ENCODE measurements at regions not wholly inside any gene's neighbourhood (a gene's known extent, or its start where the extent isn't known, plus 50 kb on each side); places are given as distances from the start of the nearest gene placed in this dataset.

DNA sequence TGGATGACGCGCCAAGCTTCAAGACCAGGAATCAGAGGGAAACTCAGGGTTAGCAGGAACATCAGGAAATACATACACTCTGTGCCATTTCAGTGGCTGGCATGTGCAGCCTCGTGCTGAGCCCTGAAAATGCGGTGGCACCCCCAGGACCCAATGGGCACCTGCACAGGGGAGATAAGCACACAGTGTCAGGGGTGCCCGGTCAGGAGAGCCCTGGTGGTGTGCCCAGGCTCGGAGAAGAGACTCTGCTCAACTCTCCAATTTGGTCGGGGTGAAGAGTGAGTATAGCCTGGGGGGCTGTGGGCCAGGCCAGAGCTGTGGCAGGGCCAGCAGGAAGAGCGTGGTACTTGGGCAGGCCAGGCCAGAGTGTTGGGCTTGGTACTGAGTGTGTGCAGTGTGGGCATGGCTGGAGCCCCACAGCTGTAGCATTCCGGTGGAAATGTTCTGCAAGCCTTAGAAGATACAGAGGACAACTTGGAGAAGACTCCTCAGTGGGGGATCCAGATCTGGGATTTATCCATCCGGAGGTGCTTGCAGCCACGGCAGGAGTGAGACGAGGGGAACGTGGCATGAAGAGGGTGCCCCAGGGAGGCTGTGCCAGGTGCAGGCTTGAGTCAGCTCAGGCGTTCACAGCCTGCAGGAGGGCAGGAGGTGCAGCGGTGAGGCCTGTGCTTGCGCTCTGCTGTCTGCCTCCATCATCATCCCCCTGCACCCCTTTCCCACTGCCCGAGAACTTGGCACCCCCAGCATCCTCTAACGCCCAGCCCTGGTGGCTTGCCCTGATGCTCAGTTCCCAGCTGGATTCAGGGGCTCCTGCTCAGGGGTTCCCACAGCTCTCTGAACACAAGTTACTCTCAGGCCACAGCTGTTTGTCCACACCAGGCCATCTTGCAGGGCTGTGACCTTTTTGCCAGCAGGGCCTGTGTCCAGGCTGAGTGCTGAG, 451.7 kb upstream of the HS6ST1 start:
- DNase-seq = no peak

DNA sequence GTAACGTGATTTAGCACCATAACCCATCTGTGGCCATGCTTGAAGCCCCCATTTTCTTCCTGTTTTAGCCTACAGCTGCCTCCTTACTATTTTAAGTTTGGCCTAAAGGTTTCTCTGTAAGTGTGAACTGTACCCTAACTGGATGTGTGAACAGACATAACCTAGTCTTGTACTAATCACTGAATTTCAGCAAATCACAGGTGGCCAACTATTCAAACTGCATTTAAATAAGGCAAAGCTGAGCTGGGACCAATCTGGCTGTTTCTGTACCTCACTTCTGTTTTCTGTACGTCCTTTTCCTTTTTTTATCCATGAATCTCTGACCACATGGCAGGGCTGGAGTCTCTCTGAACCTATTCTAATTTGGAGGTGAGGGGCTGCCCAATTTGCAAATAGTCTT, 452.7 kb upstream of the HS6ST1 start:
- no peak for DNase-seq

DNA sequence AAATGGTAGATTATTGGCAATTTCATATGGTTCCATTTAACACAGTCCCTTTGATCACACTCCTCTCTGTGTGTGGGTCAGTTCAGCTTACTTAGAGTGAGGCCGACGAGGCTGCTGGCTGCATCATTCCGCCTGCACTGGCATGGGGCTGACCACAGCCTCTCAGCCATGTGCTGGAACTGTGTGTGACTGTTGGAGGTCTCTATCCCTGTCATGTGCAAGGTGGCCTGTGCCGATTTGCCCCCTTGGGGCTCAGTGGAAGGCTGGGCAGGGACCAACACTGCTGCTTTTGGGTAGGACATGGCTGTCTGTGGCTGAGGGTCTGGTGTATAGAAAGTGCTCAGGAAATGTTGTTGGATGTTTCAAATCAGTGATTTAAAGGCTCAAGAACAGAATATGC, 454.0 kb upstream of the HS6ST1 start:
- no peak for DNase-seq

DNA sequence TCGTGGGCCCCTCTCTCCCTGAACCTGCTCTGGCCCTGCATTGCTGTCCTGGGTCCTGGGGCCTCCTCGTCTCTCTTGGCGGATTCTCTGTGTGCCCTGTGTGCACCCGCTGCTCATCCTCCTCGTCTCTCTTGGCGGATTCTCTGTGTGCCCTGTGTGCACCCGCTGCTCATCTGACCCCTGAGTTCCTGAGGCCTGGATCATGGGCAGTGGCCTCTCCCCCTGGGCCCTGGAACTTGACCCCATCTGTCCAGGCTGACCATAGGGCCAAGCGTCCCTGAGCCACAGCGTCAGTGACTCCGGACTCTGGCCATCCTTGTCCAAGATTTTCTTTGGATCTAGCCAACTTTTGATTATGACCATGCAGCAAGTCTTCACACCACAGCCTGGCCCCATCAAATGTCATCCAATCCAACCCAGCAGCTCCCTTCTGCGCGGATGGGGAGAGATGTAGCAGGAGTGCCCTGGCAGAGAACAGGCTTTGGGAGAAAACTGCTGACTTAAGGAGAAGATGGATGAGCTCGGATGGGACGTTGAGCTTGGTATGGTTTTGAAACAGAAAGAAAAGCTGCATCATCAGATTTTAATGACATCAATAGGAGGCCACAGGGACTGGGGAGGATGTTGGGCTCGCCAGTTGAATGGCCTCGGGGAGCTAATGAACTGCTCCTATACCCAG, 455.1 kb upstream of the HS6ST1 start:
- DNase-seq = no peak

DNA sequence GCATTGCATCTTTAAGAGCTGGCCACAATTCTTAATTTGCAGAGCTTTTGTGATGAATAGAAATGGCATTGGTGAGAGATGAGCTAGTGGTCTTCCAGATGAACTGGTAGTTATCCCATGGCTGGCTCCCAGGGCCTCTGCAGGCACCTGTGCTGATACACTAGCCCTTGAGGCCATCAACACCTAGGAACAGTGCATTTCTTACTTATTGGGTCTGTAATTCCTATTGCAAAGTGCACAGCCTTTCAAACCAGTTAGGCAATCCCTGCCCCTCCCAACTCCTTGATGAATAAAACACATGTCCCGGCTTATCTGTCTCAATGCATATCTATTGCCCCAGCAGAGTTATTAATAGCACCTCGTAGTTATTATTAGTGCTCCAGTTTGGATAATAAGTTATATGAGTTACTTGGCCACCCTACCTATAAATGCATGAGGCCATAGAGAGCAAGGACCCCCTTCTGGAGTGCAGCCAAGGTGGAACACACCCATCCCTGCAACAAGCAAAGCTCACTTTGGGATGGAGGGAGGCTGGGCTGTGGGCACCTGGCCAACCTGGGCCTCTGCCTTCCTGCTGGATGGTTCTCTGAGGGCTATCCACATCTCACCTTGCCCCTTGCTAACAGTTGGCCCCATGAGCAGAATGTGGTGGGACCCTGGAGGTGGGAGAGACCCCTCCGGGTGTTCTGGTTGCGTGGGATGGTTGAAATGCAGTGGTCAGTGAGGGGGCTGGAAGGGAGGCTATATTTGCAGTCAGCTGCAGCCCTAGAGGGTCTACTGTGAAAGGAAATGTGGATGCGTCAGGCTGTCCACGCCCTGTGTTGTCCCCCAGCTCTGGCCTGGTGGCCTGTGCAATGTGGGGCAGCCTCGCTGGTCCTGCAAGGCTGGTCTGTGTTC, 455.9 kb upstream of the HS6ST1 start:
- no peak for DNase-seq

DNA sequence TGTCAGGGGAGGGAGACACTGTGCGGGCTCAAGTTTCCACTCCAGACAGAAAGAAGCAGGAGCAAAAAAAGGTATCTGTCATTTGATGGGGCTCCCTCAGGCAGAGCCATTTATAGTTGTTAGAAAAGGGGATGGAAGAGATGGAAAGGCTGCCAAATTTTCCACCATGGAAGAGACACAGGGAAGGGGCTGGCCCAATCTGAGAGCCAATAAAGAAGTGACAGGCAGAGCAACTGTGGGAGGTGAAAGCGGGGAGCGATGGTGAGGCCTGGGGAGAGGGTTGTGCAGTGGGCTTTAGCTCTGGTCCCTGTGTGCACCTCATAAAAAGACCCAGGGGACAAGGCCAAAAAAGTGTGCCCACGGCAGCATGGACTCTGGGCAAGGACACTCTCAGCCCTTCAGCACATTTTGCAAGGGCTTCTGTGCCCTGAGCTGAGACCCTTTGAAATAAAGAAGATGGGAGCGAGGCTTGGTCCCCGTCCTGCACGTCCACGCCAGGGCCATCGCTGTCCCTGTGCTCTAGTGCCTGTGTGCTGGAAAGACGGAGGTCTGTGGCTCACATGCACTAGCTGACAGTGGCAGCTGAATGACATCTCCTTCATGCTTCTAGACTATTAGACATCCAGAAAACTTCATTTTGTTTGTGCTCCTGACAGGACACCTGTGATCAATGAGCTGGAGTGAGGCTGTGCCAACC, 456.7 kb upstream of the HS6ST1 start:
- DNase-seq = no peak

DNA sequence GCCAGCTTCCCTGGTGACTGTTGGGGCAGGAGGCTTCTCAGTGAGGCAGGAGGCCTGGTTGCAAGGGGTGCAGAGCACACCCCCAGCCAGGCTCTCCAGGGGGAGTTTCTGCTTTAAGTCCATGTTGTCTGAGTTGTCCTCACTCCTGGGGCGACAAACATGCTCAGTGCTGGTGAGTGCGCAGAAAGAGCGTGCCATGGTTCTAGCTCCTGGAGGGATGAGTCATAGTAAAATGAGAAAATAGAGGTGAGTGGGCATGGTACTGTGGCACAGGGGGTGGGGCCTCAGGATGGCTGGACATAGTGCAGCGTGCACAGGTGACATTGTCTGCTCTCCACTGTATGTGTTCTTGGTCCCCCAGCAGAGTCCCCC, 457.2 kb upstream of the HS6ST1 start:
- DNase-seq = no peak

DNA sequence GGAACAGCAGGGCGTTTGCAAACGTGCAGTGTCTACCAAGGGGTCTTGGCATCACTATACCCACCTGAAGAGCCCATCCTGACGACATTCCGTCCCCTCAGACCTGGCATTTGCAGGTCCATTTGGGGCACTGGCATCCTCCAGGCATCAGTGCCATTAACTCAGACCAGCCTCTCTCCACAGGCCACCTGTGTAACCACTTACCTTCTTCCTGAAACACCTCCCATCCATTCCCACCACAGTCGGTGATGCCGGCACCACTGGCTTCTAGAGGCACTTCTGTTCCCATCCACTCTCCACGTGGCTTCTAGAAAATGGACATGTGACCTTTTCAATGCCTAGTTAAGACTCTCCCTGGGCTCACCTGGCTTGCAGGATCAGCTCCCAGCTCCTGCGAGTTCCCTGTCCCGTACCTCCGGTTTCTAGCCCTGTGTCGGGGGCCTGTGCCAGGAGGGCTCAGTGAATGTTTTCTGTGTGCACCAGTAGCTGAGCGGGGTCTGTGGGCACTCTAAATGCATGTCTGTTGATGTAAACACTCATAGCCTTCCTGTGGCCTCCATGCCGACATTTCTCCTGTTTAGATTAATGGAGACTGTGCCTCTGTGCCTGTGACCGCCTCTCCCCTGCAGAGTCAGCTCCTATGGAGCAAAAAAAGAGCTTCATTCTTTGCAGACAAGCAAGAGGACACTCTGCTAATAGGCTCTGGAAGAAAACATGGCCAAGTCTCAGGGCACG, 458.0 kb upstream of the HS6ST1 start:
- DNase-seq = no peak

DNA sequence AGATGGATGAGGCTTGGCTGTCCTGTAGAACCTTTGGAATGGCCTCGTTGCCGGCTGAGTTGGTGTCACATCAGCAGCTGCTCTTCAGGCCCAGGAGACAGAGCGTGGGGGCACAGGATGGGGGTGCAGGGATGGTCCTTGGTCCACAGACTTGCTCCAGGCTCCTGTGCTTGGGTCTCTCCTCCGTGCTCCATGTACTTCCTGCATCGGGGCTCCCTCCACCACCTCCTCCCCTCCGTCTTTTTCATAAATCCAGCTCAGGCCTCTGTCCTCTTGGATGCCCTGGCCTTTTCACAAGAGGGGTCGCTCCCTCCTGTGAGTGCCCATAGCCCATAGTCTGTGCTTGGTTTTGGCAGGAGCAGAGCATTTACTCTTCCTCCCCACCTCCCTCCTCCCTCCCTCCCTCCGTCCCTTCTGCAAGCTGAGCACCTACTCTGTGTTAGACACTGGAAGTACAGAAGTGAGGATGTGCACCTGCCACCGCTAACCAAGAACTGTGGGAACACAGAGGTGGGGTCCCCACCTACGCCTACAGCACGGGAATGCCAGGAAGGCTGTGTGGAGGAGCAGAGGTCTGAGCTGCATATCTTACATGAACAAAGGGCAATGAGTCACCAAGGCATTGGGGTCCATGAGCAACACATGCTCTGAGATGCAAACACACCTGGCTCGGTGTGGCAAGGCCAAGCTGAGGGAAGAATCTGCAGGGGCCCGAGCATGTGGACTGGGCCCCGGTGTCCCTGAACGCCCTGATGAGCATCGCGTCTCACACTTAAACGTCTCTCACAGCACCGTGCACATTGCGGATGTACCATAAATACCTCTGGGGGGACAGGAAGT, 458.7 kb upstream of the HS6ST1 start:
- DNase-seq = no peak

DNA sequence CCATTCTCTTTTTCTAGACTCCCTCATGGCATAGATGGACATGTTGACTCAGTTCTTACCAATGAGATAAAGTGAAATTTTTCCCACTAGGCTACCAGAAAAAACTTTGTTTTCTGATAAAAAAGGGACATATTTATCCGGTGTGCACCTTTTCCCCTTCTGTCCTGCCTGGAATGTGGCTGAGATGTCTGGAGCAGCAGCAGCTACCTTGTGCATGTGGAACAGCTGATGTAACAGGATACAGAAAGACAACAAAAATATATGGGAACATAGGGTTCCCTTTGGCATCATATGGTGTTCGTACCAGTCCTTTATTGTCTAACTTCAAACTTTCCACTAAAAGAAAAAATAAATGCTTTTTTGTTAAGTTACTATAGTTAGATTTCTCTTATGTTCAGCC, 460.2 kb upstream of the HS6ST1 start:
- DNase-seq = no peak

DNA sequence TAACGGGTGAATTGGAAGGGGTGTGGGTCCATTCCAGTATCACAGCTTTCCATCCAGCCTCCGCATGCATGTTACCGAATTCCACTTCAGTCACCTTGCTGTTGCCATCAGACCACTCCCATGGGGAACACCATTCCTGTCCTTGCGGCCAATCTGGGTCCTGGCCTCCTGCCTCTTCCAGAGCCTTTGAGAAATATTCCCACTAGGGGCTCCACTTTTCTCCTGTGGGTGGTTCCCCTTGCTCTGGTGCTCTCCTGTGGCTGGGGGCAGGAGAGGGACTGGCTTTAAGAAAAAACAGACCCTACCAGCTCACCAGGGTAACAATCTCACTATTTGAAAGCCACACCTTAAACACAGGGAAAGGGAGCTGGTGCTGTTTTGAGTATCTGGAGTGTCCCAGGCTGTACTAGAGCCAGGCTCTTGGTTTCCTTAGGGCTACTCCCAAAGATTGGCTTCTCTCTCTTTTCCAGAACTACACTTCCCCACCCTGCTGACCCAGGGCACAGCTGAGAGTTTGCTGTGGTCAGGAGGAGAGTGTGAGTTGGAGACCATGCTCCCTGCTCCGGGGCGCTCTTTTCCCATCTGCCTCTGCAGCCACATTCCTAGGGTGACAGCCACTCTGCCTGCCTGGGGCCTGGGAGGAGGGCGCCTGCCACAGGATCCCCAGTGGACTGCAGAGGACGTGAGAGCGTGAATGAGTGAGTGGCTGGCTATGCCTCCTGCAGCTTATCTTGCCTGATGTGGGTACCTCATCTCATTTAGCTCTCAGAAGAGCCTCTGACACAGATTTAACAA, 460.8 kb upstream of the HS6ST1 start:
- no peak for DNase-seq

DNA sequence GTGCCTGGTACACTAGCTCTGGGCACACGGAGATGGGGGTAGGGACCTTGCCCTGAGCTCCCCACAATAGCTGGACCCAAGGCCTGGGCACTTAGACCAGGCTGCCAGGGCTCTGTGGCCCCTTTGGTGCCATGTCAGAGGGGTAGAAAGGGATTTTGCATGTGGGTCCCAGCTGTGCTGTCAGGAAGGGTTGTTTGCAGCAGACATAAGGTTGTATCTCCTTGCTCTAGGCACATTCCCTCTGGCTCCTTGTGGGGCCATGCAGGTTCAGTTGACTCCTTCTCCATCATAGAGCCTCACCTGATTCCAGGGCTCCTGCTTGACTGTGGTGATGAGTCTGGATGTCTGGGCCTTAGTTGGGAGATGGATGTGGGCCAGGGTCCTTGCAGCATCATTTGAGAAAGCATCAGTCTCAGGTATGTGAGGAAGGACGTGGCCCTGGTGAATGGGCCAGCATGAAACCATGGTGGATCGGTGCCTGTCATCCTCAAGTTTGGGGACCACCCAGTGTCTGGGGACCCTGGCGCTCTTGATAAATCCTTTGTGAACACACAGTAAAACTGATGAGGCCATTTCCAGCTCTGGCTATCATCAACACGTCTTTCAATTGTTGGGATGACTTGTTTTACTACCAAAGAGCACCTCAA, 461.9 kb upstream of the HS6ST1 start:
- DNase-seq = no peak

DNA sequence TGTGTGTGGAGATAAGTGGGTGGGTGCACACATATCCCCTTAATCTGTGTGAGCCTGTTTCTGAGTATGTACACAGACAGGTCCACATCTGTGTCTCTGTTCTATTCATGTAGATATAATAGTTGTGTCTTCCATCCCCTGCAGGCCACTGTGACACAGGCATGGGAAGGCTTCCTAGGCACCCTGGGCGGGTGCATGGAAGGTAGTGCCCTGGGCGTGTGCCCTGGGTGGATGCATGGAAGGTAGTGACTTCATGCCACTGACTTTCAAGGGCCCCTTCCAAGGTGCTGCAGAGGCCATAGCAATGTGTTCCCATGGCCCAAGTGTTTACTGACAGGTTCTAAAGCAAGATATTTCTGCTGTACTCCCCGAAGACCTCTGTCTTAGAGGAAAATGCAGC, 462.5 kb upstream of the HS6ST1 start:
- no peak for DNase-seq

DNA sequence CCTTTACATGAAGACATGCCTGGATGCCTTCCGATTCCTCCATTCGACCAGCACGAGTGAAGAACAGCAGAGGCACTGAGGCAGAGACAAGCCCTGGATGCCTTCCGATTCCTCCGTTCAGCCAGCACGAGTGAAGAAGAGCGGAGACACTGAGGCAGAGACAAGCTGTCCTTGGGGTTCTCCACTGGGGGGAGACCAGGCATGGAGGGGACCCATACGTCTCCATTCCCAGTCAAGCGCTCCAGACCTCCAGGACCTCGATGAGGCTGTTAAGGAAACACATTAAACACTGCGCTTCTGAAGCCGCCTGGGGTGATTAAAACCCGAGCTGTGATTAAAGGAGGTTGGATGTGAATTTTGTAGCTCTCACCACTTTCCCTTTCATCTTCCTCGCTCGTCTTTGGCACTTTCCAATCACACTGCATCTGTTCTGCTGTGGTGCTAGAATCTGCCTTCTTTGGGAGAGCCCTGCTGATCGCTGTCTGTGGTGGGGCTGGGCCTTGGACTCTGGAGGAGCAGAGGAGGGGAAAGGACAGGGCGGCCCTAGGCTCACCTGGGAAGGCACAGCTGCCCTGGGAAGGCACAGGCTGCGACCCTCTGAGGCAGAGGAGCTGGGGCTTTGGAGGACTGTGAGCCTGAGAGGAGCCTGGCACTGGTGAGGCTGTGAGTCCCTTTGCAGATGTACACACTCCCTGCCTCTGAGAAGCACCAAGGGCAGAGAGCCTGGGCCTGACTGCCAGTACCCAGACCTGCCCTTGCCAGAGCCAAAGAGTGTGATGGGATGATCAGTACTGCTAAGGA, 463.1 kb upstream of the HS6ST1 start:
- no peak for DNase-seq

DNA sequence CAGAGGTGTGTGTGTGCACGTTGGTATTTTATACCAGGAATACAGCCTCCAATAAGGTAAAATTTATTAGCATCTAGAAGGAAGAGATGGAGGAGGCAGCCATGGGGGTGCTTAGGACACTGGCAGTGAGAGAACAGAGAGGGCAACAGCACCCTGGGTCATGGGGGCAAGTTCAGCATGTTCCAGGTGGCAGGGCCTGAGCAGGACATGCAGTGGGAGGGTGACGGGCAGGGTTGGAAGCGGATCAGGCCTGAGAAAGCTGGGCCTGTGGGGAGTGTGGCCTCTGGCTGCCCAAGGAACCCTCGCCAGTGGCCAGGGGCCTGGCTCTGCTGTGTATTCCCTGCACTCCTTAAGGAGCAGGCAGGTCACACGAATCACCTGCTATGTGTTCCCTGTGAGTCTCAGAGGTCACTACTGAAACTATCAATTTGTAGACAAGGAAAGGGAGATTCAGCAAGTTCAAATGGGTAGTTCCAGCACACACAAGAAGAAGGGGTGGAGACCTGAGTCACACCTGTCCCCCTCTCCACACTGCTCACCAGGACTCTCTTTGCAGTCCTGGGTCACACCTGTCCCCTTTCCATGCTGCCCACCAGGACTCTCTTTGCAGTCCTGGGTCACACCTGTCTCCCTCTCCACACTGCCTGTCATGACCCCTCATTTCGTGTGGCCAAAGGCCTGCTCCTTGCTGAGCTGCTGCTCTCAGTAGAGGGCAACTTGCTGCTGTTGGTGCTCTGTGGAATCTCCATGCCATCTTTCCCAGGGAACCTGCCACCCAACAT, 463.9 kb upstream of the HS6ST1 start:
- DNase-seq = no peak

DNA sequence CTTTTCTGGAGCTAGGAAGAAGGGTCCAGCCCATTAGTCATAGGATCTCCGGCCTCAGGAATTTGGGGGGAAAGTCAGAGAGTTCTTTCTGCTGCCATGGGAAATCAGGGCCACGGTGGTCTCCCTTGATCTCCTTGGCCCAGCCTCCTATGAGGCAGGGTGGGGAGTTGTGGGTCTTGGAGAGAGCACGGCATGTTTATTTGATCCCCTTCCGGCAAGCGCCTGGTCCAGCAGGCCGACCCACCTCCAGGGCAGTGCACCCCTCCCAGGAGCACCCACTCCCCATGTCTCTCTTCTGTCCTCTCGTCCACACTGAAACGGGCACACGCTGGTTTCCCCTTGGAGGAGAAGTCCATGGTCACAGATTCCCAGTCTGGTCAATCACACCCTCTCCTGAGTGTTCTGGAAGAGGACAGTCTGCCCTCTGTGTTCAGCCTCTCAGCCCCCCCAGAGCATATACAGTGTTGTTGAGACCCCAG, 464.6 kb upstream of the HS6ST1 start:
- no peak for DNase-seq

DNA sequence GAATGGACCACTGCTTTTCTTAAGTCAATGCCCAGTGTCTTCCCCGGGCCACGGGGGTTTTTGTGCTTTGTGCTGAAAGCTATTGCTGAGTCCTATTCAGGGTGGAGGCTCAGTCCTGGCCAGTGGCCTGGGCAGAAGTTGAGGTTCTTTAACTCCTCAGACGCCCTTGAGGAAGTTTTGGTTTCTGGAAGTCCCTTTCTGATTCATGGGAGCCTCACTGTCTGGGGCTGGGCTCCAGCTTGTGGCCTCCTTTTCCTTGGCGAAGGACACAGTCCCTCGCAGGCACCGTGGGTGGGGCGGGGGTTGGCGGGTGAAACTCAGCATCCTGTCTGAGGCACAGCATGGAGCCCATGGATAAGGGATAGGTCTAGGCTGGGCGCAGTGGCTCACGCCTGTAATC, 465.2 kb upstream of the HS6ST1 start:
- DNase-seq = no peak

All from activated CD4-positive, CD25-positive, alpha-beta regulatory T cell treated with anti-CD3 and anti-CD28 coated beads, Interleukin-2, amount 50 U/mL, for 72 hours (primary cell).